ENCODE measurements at regions not wholly inside any gene's neighbourhood (a gene's known extent, or its start where the extent isn't known, plus 50 kb on each side); places are given as distances from the start of the nearest gene placed in this dataset.

- POLR2A ChIA-PET = no interaction called here
- ATAC-seq = no peak
Observed at GRCh38 chr6:51330971-51331370, 512.3 kb downstream of the TFAP2B start.

More at GRCh38 chr6:51330971-51331370, 512.3 kb downstream of the TFAP2B start:
- intact Hi-C loops (cut with micrococcal nuclease; ENCODE audit: unreplicated experiment) (no loop called here), in situ Hi-C loops (cut with HindIII; ENCODE audit: extremely low pct_ligation_motif_present, low pct_unique_long_range_greater_than_20kb) (no loop called here)
- DNase-seq (ENCODE audit: low spot score) = no peak
- no peaks in the 10 kb centered on the region for H3K79me2 ChIP-seq (ENCODE audit: insufficient read depth, low read length)
- no peak overlapping the region for H3K4me3 ChIP-seq (replicated peaks in 1 of 3; ENCODE audit: insufficient read depth in 1 of 3, low read depth in 2 of 3, low read length in 3 of 3)
- no peaks in the 10 kb centered on the region for H3K9me3 ChIP-seq (ENCODE audit: low read length)
- no peaks in the 10 kb centered on the region for H3K27me3 ChIP-seq (ENCODE audit: control insufficient read depth in 1 of 2, insufficient read depth in 2 of 2, low read length in 2 of 2)
- no TSS peak for BruUV-seq (replicated peaks)
- no peaks in the 10 kb centered on the region for H3K4me1 ChIP-seq (ENCODE audit: insufficient read depth, low read length)
- no peaks in the 10 kb centered on the region for H3K36me3 ChIP-seq (replicated peaks in 1 of 2; ENCODE audit: control insufficient read depth in 1 of 2, insufficient read depth in 2 of 2, low read length in 2 of 2)
- H2AFZ ChIP-seq (ENCODE audit: low read length) = no peak overlapping the region
- no peak overlapping the region for H3K4me2 ChIP-seq (ENCODE audit: low read depth, low read length)
- CTCF ChIA-PET (ENCODE audit: low intra/inter-chr PET ratio, low total read pairs) = no interaction called here
- no peak overlapping the region for H3K9ac ChIP-seq (ENCODE audit: insufficient read depth, low read depth, low read length)
- no peaks in the 10 kb centered on the region for H4K20me1 ChIP-seq (ENCODE audit: insufficient read depth, low read length)
- H3K27ac ChIP-seq (ENCODE audit: extremely low read length, insufficient read depth, low read length) = no peak overlapping the region
- FAIRE-seq = no peak
- TF ChIP-seq FUBP1 (CRISPR knock-in tag; IDR thresholded peaks at IDR 0.05; ENCODE audit: borderline replicate concordance) = no peak
- TF ChIP-seq LRRFIP1 (CRISPR knock-in tag; conservative IDR thresholded peaks at IDR 0.05) = no peak
- no peak for TF ChIP-seq REST (IDR thresholded peaks at IDR 0.05; ENCODE audit: borderline replicate concordance in 1 of 2, low read depth in 1 of 2, low read length in 2 of 2)
- TF ChIP-seq CAMTA2 (CRISPR knock-in tag; IDR thresholded peaks at IDR 0.05; ENCODE audit: borderline replicate concordance) = no peak
- no peak for TF ChIP-seq ATF5 (CRISPR knock-in tag; IDR thresholded peaks at IDR 0.05; ENCODE audit: low read depth)
- no peak for TF ChIP-seq ELF3 (CRISPR knock-in tag; IDR thresholded peaks at IDR 0.05)
- 9% methylated on average over 1 of the region's 1 CpG for WGBS (ENCODE audit: low lambda C conversion rate)
